ENCODE measurements at regions not wholly inside any gene's neighbourhood (a gene's known extent, or its start where the extent isn't known, plus 50 kb on each side); places are given as distances from the start of the nearest gene placed in this dataset.

DNA sequence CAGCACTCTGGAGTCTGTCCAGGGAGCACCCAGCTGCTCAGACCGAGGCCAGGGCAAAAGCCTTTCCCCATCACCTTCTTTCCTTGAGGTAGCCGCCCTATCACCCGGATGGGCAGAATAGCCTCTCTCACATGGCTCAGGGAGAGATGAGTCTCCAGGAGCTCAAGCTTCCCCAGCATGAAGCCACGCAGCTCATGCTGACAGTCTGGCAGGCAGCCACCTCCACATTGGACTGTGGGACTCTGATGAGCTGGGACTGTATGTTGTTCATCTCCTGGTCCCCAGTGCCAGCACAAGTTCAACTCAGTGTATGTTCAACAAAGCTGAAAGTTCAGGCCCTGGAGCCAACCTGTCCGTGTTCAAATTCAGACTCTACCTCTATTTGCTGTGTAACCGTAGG is 75.2 kb upstream of the ZC3H12A start:
- no peak overlapping the region for H3K4me3 ChIP-seq
- no peak for ATAC-seq
- H3K4me1 ChIP-seq = no peaks in the 10 kb centered on the region
- TF ChIP-seq POLR2A (IDR thresholded peaks at IDR 0.05) (no peak), POLR2AphosphoS5 (IDR thresholded peaks at IDR 0.05) (no peak), EP300 (IDR thresholded peaks at IDR 0.05) (no peak)
- TF ChIP-seq, protein P1, sequence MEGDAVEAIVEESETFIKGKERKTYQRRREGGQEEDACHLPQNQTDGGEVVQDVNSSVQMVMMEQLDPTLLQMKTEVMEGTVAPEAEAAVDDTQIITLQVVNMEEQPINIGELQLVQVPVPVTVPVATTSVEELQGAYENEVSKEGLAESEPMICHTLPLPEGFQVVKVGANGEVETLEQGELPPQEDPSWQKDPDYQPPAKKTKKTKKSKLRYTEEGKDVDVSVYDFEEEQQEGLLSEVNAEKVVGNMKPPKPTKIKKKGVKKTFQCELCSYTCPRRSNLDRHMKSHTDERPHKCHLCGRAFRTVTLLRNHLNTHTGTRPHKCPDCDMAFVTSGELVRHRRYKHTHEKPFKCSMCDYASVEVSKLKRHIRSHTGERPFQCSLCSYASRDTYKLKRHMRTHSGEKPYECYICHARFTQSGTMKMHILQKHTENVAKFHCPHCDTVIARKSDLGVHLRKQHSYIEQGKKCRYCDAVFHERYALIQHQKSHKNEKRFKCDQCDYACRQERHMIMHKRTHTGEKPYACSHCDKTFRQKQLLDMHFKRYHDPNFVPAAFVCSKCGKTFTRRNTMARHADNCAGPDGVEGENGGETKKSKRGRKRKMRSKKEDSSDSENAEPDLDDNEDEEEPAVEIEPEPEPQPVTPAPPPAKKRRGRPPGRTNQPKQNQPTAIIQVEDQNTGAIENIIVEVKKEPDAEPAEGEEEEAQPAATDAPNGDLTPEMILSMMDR (IDR thresholded peaks at IDR 0.05) = no peak
- no peaks in the 10 kb centered on the region for H3K9me3 ChIP-seq
- H3K36me3 ChIP-seq = no peaks in the 10 kb centered on the region
- peaks cover 49% of the 10 kb centered on the region for H3K27me3 ChIP-seq
- no peak overlapping the region for H3K27ac ChIP-seq
- WGBS, 2 donors (ENCODE audit: low coverage in 1 of 2) = 86 to 92% methylated on average over 1 to 2 of the region's 6 CpGs

DNA sequence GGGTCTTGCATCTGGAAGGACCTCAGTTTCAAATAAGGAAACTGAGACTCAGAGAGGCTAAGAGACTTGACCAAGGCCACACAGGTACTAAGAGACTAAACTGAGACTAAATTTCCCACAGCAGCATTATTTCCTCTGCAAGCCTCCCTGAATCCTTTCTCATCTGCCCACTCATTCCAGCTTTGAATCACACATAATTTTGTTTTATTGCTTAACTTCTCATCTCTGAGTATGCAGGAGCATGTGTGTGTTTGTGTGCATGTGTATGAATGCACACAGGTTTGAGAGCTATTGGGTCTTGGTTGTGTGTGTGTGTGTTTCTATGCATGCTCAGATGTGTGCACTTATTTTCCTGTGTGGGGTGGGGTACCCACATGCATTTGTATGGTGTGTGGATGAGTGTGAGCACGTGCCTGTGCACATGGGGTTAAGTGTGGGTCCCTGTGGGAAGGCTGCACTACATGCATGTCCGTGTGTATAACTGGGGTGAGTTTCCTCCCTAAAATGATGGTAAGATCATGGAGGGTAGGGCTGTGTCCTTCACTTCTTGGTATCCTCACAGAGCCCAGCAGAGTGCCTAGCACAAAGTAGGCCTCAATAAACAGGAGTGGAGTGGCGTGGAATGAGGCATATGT is 74.4 kb upstream of the ZC3H12A start:
- peaks cover 42% of the 10 kb centered on the region for H3K27me3 ChIP-seq
- TF ChIP-seq POLR2A (IDR thresholded peaks at IDR 0.05) = no peak
- no peak for TF ChIP-seq EP300 (IDR thresholded peaks at IDR 0.05)
- TF ChIP-seq, protein P1 (IDR thresholded peaks at IDR 0.05) = no peak
- no peak for TF ChIP-seq POLR2AphosphoS5 (IDR thresholded peaks at IDR 0.05)
- no peak overlapping the region for H3K4me3 ChIP-seq
- WGBS, 2 donors (ENCODE audit: low coverage in 1 of 2) = 40 to 56% methylated on average over 1 to 3 of the region's 3 CpGs
- no peaks in the 10 kb centered on the region for H3K36me3 ChIP-seq
- H3K4me1 ChIP-seq = no peaks in the 10 kb centered on the region
- H3K27ac ChIP-seq = no peak overlapping the region
- H3K9me3 ChIP-seq = no peaks in the 10 kb centered on the region
- ATAC-seq = no peak

DNA sequence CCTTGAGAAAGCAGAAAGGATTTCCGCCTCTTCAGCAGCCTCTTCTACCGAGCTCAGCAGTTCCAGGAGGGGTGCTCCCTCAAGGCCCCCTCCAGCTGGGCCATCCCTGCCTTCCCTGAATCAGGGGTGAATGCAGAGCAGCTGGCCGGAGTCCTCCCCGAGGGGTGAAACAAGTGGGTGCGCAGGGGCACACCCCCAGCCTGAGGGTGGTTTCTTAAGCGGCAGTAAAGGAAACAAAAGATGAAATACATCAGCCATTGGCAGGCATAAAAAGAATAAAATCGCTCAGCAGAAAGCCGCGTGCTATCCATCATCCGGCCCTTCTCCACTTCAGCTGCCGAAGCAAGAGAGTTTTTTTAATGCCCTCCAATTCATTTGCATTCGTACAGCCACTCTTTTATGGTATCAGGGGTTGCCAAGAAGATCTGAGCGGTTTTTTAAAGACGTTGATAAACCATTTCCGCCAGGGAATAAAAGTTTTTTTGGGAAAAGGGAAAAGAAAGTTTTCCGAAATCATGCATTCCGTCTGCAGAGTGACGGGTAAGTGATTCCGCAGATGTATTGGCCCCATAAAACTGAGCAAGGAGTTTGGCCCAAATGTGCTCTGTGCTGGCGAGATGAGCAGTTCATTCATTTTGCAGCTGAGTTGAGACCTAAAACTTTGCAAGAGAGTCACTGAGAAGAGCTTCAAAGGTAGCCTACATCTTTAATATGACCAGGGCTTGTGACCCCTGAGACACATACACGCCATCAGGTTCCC is 73.7 kb upstream of the ZC3H12A start:
- ATAC-seq = no peak
- H3K27ac ChIP-seq = no peak overlapping the region

DNA sequence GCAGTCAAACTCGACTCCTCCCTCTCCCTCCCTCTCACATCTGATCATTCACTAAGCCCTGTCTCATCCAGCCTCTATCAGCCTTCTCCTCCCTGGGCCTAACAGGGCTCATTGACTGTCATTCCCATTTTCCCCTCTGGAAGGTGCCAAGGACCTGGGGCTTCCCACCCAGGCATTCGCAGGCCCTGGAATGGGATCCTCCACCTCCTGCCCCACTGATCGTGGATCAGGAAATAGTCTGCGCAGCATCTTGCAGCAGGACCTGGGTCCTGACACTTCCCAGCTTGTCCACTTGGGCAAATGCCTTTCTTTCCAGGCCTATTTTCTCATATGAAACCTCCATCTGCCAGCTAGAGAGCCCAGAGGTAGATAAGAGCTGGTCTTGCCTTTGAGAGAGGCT is 71.2 kb upstream of the ZC3H12A start:
- TF ChIP-seq POLR2A (IDR thresholded peaks at IDR 0.05) (no peak), POLR2AphosphoS5 (IDR thresholded peaks at IDR 0.05) (no peak), EP300 (IDR thresholded peaks at IDR 0.05) (no peak)
- TF ChIP-seq, protein P1 (IDR thresholded peaks at IDR 0.05) = no peak
- no peaks in the 10 kb centered on the region for H3K36me3 ChIP-seq
- no peaks in the 10 kb centered on the region for H3K9me3 ChIP-seq
- ATAC-seq = no peak
- H3K27me3 ChIP-seq = peaks cover 34% of the 10 kb centered on the region
- H3K4me3 ChIP-seq = no peak overlapping the region
- H3K4me1 ChIP-seq = no peaks in the 10 kb centered on the region
- H3K27ac ChIP-seq = no peak overlapping the region
- 67 to 69% methylated on average over 2 to 4 of the region's 4 CpGs for WGBS, 2 donors (ENCODE audit: low coverage in 1 of 2)

More for the DNA sequence above, 73.7 kb upstream of the ZC3H12A start:
- H3K4me1 ChIP-seq = no peaks in the 10 kb centered on the region
- H3K4me3 ChIP-seq = no peak overlapping the region
- peaks cover 35% of the 10 kb centered on the region for H3K27me3 ChIP-seq
- WGBS, 2 donors (ENCODE audit: low coverage in 1 of 2) = 53 to 62% methylated on average over 13 to 17 of the region's 21 CpGs
- no peaks in the 10 kb centered on the region for H3K9me3 ChIP-seq
- TF ChIP-seq, protein P1 (IDR thresholded peaks at IDR 0.05) = no peak
- TF ChIP-seq POLR2AphosphoS5 (IDR thresholded peaks at IDR 0.05) (no peak), EP300 (IDR thresholded peaks at IDR 0.05) (no peak), POLR2A (IDR thresholded peaks at IDR 0.05) (no peak)
- H3K36me3 ChIP-seq = no peaks in the 10 kb centered on the region

DNA sequence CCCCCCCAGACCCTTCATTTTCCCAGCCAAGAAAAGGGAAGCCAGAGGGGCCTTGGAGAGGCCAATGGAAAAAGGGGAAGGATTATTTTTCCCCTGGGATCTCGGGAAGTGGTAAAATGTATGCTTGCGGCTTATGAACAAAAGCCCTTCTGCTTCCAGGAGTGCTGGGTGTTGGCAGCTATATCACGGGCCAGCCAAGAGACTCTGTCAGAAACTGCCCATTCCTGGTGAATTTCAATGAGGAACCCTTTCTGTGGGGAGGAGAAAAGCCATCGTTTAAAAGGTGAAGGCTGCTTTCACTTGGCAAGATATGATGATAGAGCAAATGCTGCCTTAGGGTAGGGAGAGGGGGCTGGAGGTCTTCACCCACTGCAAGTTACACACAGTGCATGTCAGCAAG is 69.7 kb upstream of the ZC3H12A start:
- no peak for TF ChIP-seq POLR2AphosphoS5 (IDR thresholded peaks at IDR 0.05)
- TF ChIP-seq, protein P1 (IDR thresholded peaks at IDR 0.05) = no peak
- TF ChIP-seq EP300 (IDR thresholded peaks at IDR 0.05) = no peak
- no peak for ATAC-seq
- Histone ChIP-seq H3K27me3 (peaks cover 29% of the 10 kb centered on the region), H3K27ac (no peak overlapping the region), H3K9me3 (no peaks in the 10 kb centered on the region), H3K4me1 (no peaks in the 10 kb centered on the region), H3K4me3 (no peak overlapping the region), H3K36me3 (no peaks in the 10 kb centered on the region)
- WGBS, 2 donors (ENCODE audit: low coverage in 1 of 2) = 50 to 63% methylated on average over 1 to 4 of the region's 4 CpGs
